Activated naive CD4-positive, alpha-beta T cell treated with anti-CD3 and anti-CD28 coated beads, Interleukin-2, amount 50 U/mL, for 24 hours (primary cell): ENCODE measurements at regions not wholly inside any gene's neighbourhood (a gene's known extent, or its start where the extent isn't known, plus 50 kb on each side); places are given as distances from the start of the nearest gene placed in this dataset.
"Not testable (repeated sequence)": the region's sequence is repeated elsewhere in the genome, so short reads cannot be mapped to it uniquely, and the experiment has no call there.

Source experiments
- H3K27ac Mint-ChIP-seq: one replicate; pipeline ENCODE4 v1.8.0; 2021; ENCODE audit warnings: mild to moderate bottlenecking, mixed read lengths
- H3K27me3 Mint-ChIP-seq: one replicate; pipeline ENCODE4 v1.8.0; 2021; ENCODE audit warnings: mixed read lengths
- H3K36me3 Mint-ChIP-seq: one replicate; pipeline ENCODE4 v1.8.0; 2021; ENCODE audit warnings: mixed read lengths
- H3K4me1 Mint-ChIP-seq: one replicate; pipeline ENCODE4 v1.8.0; 2021; ENCODE audit warnings: mixed read lengths
- H3K4me3 Mint-ChIP-seq: one replicate; pipeline ENCODE4 v1.8.0; 2021; ENCODE audit warnings: mild to moderate bottlenecking, mixed read lengths
- H3K9me3 Mint-ChIP-seq: one replicate; pipeline ENCODE4 v1.8.0; 2021; ENCODE audit warnings: mixed read lengths

- Mint-ChIP-seq H3K9me3 (peaks cover 26% of the 10 kb centered on the region), H3K27me3 (no peaks in the 10 kb centered on the region), H3K4me1 (no peaks in the 10 kb centered on the region), H3K36me3 (no peaks in the 10 kb centered on the region), H3K27ac (no peak overlapping the region), H3K4me3 (no peak overlapping the region)
These were observed 176.8 kb upstream of the LRP1B start for GRCh38 chr2:142307616-142308115.

- Mint-ChIP-seq H3K27ac (no peak overlapping the region), H3K9me3 (peaks cover 26% of the 10 kb centered on the region), H3K4me1 (no peaks in the 10 kb centered on the region), H3K36me3 (no peaks in the 10 kb centered on the region), H3K27me3 (no peaks in the 10 kb centered on the region), H3K4me3 (no peak overlapping the region)
These were observed 176.3 kb upstream of the LRP1B start for GRCh38 chr2:142307086-142307485.

GRCh38 chr2:142306131-142306530, 175.3 kb upstream of the LRP1B start:
- Mint-ChIP-seq H3K4me1 (no peaks in the 10 kb centered on the region), H3K36me3 (no peaks in the 10 kb centered on the region), H3K9me3 (peaks cover 21% of the 10 kb centered on the region), H3K27ac (no peak overlapping the region), H3K27me3 (no peaks in the 10 kb centered on the region), H3K4me3 (no peak overlapping the region)

DNA sequence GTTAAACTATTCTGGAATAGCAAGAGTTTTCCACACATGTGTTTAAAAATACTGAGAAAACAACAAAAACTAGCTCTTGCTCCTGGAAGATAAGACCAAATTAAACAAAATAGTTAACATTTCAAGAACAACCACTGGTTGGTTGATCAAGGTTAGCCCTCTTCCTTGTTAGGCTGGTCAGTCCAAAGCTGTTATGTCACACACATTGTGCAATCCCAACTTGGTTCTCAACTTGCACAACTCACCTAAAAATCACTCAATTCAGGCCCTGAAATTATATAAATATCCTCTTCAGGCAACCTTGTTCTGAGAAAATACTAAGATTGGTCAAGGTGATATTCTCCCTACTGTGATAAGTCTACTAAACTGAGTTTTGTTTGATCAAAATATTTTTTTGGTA, 169.7 kb upstream of the LRP1B start:
- no peaks in the 10 kb centered on the region for H3K27me3 Mint-ChIP-seq
- no peak overlapping the region for H3K4me3 Mint-ChIP-seq
- H3K9me3 Mint-ChIP-seq: peaks cover 7% of the 10 kb centered on the region
- no peaks in the 10 kb centered on the region for H3K4me1 Mint-ChIP-seq
- H3K36me3 Mint-ChIP-seq: no peaks in the 10 kb centered on the region
- no peak overlapping the region for H3K27ac Mint-ChIP-seq

- H3K9me3 Mint-ChIP-seq: peaks cover 3% of the 10 kb centered on the region
- no peak overlapping the region for H3K4me3 Mint-ChIP-seq
- no peak overlapping the region for H3K27ac Mint-ChIP-seq
- no peaks in the 10 kb centered on the region for H3K4me1 Mint-ChIP-seq
- no peaks in the 10 kb centered on the region for H3K36me3 Mint-ChIP-seq
- H3K27me3 Mint-ChIP-seq: no peaks in the 10 kb centered on the region
These were observed 168.2 kb upstream of the LRP1B start for GRCh38 chr2:142299021-142299420.

DNA sequence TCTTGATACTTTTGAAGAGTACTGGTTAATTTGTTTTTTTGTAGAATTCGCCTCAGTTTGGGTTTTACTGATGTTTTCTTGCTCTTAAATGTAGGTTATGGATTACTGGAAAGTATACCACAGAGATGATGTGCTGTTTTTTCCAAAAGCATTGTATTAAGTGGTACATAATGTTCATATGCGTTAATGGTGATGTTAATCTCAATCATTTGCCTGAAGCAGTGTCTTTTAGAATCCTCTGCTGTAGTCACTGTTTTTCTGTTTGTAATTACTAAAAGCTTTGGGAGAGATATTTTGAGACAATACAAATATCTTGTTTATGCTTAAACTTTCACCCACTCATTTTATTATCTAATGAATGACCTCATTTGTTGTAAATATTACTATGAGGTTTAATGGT, 163.4 kb upstream of the LRP1B start:
- H3K27me3 Mint-ChIP-seq: no peaks in the 10 kb centered on the region
- H3K27ac Mint-ChIP-seq: no peak overlapping the region
- no peaks in the 10 kb centered on the region for H3K4me1 Mint-ChIP-seq
- no peaks in the 10 kb centered on the region for H3K36me3 Mint-ChIP-seq
- no peak overlapping the region for H3K4me3 Mint-ChIP-seq
- H3K9me3 Mint-ChIP-seq: peaks cover 8% of the 10 kb centered on the region

- H3K27me3 Mint-ChIP-seq: no peaks in the 10 kb centered on the region
- no peak overlapping the region for H3K27ac Mint-ChIP-seq
- H3K4me1 Mint-ChIP-seq: no peaks in the 10 kb centered on the region
These were observed 161.2 kb upstream of the LRP1B start for GRCh38 chr2:142291969-142292368.

GRCh38 chr2:142290931-142291330, 160.1 kb upstream of the LRP1B start:
- Mint-ChIP-seq H3K27ac (no peak overlapping the region), H3K27me3 (no peaks in the 10 kb centered on the region), H3K9me3 (peaks cover 8% of the 10 kb centered on the region), H3K4me3 (no peak overlapping the region), H3K4me1 (no peaks in the 10 kb centered on the region), H3K36me3 (no peaks in the 10 kb centered on the region)

More at GRCh38 chr2:142291969-142292368, 161.2 kb upstream of the LRP1B start:
- no peak overlapping the region for H3K4me3 Mint-ChIP-seq
- H3K36me3 Mint-ChIP-seq: no peaks in the 10 kb centered on the region
- peaks cover 8% of the 10 kb centered on the region for H3K9me3 Mint-ChIP-seq

- no peaks in the 10 kb centered on the region for H3K36me3 Mint-ChIP-seq
These were observed 155.8 kb upstream of the LRP1B start for GRCh38 chr2:142286618-142287017.

DNA sequence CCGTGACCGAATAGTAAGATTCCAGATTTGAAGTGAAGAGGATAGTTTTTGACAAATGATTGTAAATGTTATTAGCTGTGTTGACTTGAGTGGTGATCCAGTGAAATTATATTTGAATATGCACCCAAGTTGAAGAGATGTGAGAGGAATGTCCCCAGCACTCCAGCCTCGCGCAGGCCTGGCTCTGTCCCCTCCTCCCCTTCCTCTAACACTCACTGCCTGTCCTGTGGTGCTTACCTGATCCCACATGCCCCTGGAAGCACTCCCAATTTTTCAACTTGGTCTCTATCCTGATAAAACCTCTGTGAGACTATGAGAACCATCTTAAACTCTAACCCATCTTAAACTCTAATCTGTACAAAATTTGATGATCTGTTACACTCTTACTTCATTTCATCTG, 154.7 kb upstream of the LRP1B start:
- Mint-ChIP-seq H3K4me1 (no peaks in the 10 kb centered on the region), H3K9me3 (no peaks in the 10 kb centered on the region), H3K4me3 (no peak overlapping the region), H3K36me3 (no peaks in the 10 kb centered on the region), H3K27ac (no peak overlapping the region), H3K27me3 (no peaks in the 10 kb centered on the region)

More at GRCh38 chr2:142286618-142287017, 155.8 kb upstream of the LRP1B start:
- Mint-ChIP-seq H3K27ac (no peak overlapping the region), H3K9me3 (no peaks in the 10 kb centered on the region), H3K27me3 (no peaks in the 10 kb centered on the region), H3K4me1 (no peaks in the 10 kb centered on the region), H3K4me3 (no peak overlapping the region)

GRCh38 chr2:142284336-142284735, 153.5 kb upstream of the LRP1B start:
- H3K4me1 Mint-ChIP-seq: not testable (repeated sequence)

DNA sequence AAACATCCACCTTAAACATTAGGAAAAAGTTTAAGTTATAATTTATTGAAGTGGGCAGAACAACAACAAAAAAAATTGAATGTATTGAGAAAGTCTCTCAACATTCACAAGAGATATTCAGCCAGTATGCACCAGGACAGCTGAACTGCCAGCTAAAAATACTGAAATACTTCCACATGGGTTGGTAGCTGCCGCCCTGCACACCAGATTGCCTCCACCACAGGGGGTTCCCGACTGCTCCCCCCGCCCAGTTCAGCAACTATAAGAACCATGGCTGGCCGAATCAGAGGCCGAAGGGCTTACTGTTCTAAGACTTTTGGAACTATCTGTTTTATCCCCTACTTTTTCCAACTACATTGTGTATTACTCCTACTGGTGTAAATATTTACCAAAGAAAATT, 150.0 kb upstream of the LRP1B start:
- no peak overlapping the region for H3K4me3 Mint-ChIP-seq
- H3K36me3 Mint-ChIP-seq: no peaks in the 10 kb centered on the region
- no peaks in the 10 kb centered on the region for H3K9me3 Mint-ChIP-seq
- H3K27ac Mint-ChIP-seq: no peak overlapping the region
- H3K4me1 Mint-ChIP-seq: no peaks in the 10 kb centered on the region
- H3K27me3 Mint-ChIP-seq: no peaks in the 10 kb centered on the region

More at GRCh38 chr2:142284336-142284735, 153.5 kb upstream of the LRP1B start:
- H3K27ac Mint-ChIP-seq, H3K27me3 Mint-ChIP-seq, H3K36me3 Mint-ChIP-seq, H3K4me3 Mint-ChIP-seq, H3K9me3 Mint-ChIP-seq: not testable (repeated sequence)

- no peaks in the 10 kb centered on the region for H3K36me3 Mint-ChIP-seq
- no peaks in the 10 kb centered on the region for H3K9me3 Mint-ChIP-seq
- H3K4me1 Mint-ChIP-seq: no peaks in the 10 kb centered on the region
- no peaks in the 10 kb centered on the region for H3K27me3 Mint-ChIP-seq
- H3K4me3 Mint-ChIP-seq: no peak overlapping the region
- H3K27ac Mint-ChIP-seq: no peak overlapping the region
These were observed 140.2 kb upstream of the LRP1B start for GRCh38 chr2:142270990-142271389.

DNA sequence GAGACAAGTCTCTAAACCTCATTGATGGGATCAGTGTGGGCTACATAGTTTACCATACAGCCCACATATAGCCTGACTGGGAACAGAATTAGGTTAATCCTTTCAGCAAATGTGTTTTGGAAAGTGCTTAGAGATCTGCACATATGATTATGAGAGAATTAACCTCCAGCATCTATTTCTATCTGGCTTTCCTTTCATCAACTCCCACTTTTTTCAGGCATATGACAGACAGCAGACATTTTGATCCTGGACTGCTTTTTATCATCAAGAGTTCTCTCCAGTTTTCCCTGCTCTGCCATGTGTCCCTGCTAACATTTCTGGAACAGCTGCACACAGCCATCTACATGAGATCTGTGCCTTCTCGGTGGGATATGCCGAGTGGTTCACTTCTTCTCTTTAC, 139.5 kb upstream of the LRP1B start:
- no peaks in the 10 kb centered on the region for H3K36me3 Mint-ChIP-seq

GRCh38 chr2:142259356-142259755, 128.5 kb upstream of the LRP1B start:
- H3K36me3 Mint-ChIP-seq: no peaks in the 10 kb centered on the region
- no peaks in the 10 kb centered on the region for H3K9me3 Mint-ChIP-seq
- no peaks in the 10 kb centered on the region for H3K27me3 Mint-ChIP-seq
- no peak overlapping the region for H3K4me3 Mint-ChIP-seq
- no peak overlapping the region for H3K27ac Mint-ChIP-seq
- H3K4me1 Mint-ChIP-seq: no peaks in the 10 kb centered on the region

More for the DNA sequence above, 139.5 kb upstream of the LRP1B start:
- Mint-ChIP-seq H3K27ac (no peak overlapping the region), H3K9me3 (no peaks in the 10 kb centered on the region), H3K4me3 (no peak overlapping the region), H3K27me3 (no peaks in the 10 kb centered on the region), H3K4me1 (no peaks in the 10 kb centered on the region)

GRCh38 chr2:142254031-142254430, 123.2 kb upstream of the LRP1B start:
- H3K36me3 Mint-ChIP-seq: no peaks in the 10 kb centered on the region
- no peak overlapping the region for H3K27ac Mint-ChIP-seq
- H3K4me1 Mint-ChIP-seq: no peaks in the 10 kb centered on the region
- no peaks in the 10 kb centered on the region for H3K27me3 Mint-ChIP-seq
- no peak overlapping the region for H3K4me3 Mint-ChIP-seq
- H3K9me3 Mint-ChIP-seq: peaks cover 5% of the 10 kb centered on the region

- Mint-ChIP-seq H3K27me3 (no peaks in the 10 kb centered on the region), H3K9me3 (no peaks in the 10 kb centered on the region), H3K36me3 (no peaks in the 10 kb centered on the region), H3K4me1 (no peaks in the 10 kb centered on the region), H3K27ac (no peak overlapping the region), H3K4me3 (no peak overlapping the region)
These were observed 110.2 kb upstream of the LRP1B start for GRCh38 chr2:142241016-142241415.
